ENCODE measurements at regions not wholly inside any gene's neighbourhood (a gene's known extent, or its start where the extent isn't known, plus 50 kb on each side); places are given as distances from the start of the nearest gene placed in this dataset.

- H3K9ac ChIP-seq (ENCODE audit: control insufficient read depth, insufficient read depth, low read length), result no peak overlapping the region
- ATAC-seq (no peak), FAIRE-seq (no peak), DNase-seq (ENCODE audit: low read depth, low spot score) (no peak)
- no peaks in the 10 kb centered on the region for H3K36me3 ChIP-seq (ENCODE audit: control insufficient read depth in 2 of 2, insufficient read depth in 2 of 2, low read length in 1 of 2)
- no peaks in the 10 kb centered on the region; a peak in 1 of 4 replicates for H3K27me3 ChIP-seq (replicated peaks in 1 of 2; ENCODE audit: control insufficient read depth in 2 of 2, insufficient read depth in 2 of 2, low read length in 1 of 2)
- H3K79me2 ChIP-seq (ENCODE audit: control insufficient read depth, insufficient read depth, low read length), result no peaks in the 10 kb centered on the region
- H3K9me3 ChIP-seq (replicated peaks; ENCODE audit: control insufficient read depth, insufficient read depth, low read length), result no peaks in the 10 kb centered on the region
- BruUV-seq (replicated peaks), result no TSS peak
- ChIA-PET SMC1A (ENCODE audit: uncharacterized antibody, unreplicated experiment) (no interaction called here), POLR2A (no interaction called here), CTCF (no interaction called here), RAD21 (ENCODE audit: unreplicated experiment) (no interaction called here)
- H2AFZ ChIP-seq (ENCODE audit: control insufficient read depth, low read depth, low read length), result no peak overlapping the region
- H3K4me3 ChIP-seq, result no peak overlapping the region
- no peaks in the 10 kb centered on the region for H3K4me1 ChIP-seq (ENCODE audit: control insufficient read depth, insufficient read depth, low read length)
- H3K4me2 ChIP-seq (ENCODE audit: control insufficient read depth, insufficient read depth), result no peak overlapping the region
- no peaks in the 10 kb centered on the region for H4K20me1 ChIP-seq (ENCODE audit: control insufficient read depth, insufficient read depth)
- intact Hi-C loops (cut with micrococcal nuclease; ENCODE audit: unreplicated experiment), result no loop called here
- in situ Hi-C loops (cut with MboI), result no loop called here
- WGBS (ENCODE audit: insufficient coverage, insufficient replicate concordance, low lambda C conversion rate, missing lambda C conversion rate), result 6% methylated on average over 1 of the region's 1 CpG
- TF ChIP-seq FOXM1 (IDR thresholded peaks at IDR 0.05; ENCODE audit: low read depth, low read length), result no peak
- no peak for TF ChIP-seq HDGF (IDR thresholded peaks at IDR 0.05)
- TF ChIP-seq PBX3 (IDR thresholded peaks at IDR 0.05; ENCODE audit: insufficient replicate concordance, low read depth, low read length), result no peak
- TF ChIP-seq ZNF207 (IDR thresholded peaks at IDR 0.05; ENCODE audit: borderline replicate concordance), result no peak
- TF ChIP-seq NRF1 (conservative IDR thresholded peaks at IDR 0.05; ENCODE audit: low read depth, low read length), result no peak
- TF ChIP-seq ATF2 (IDR thresholded peaks at IDR 0.05; ENCODE audit: low read length), result no peak
- TF ChIP-seq KLF5 (IDR thresholded peaks at IDR 0.05; ENCODE audit: partially characterized antibody), result no peak
- no peak for TF ChIP-seq ZZZ3 (IDR thresholded peaks at IDR 0.05; ENCODE audit: control insufficient read depth, insufficient read length, low read depth)
- no peak for TF ChIP-seq STAT3 (IDR thresholded peaks at IDR 0.05; ENCODE audit: low read depth, low read length)
- TF ChIP-seq E2F8 (IDR thresholded peaks at IDR 0.05; ENCODE audit: low read depth, partially characterized antibody), result no peak
- TF ChIP-seq SP1 (IDR thresholded peaks at IDR 0.05; ENCODE audit: low read depth, low read length), result no peak
- no peak for TF ChIP-seq TCF7 (IDR thresholded peaks at IDR 0.05; ENCODE audit: borderline replicate concordance)
- TF ChIP-seq NR2C2 (IDR thresholded peaks at IDR 0.05; ENCODE audit: borderline replicate concordance, control insufficient read depth, insufficient read length, low read depth), result no peak
- TF ChIP-seq ZNF622 (IDR thresholded peaks at IDR 0.05), result no peak
- no peak for TF ChIP-seq CHD1 (IDR thresholded peaks at IDR 0.05; ENCODE audit: low read depth, low read length)
- no peak overlapping the region for H3K27ac ChIP-seq (ENCODE audit: control insufficient read depth, insufficient read depth)
These were observed 309.3 kb upstream of the E2F7 start for GRCh38 chr12:77374673-77375072.

Measured in GM12878 (cell line).